ENCODE measurements at regions not wholly inside any gene's neighbourhood (a gene's known extent, or its start where the extent isn't known, plus 50 kb on each side); places are given as distances from the start of the nearest gene placed in this dataset.
"Not testable (repeated sequence)": the region's sequence is repeated elsewhere in the genome, so short reads cannot be mapped to it uniquely, and the experiment has no call there.

DNA sequence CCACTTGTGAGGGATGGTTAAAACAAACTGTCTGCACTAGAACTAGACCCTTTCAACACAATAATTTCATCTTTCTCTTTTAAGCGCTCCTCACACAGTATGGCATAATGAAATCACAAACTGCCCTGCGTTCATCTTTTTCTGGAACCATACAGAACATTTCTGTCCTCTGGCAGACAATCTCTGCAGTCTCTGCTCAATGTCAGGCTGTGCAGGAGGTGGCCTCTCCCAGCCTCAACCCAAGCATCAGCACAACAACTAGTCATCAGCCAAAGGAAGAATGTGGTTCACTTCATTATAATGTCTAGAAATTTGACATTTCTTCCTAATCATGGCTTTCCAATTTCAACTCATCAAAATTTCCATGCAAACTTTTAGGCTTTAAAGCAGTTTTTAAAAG is 125.1 kb upstream of the STARD13 start:
- H3K27me3 ChIP-seq (ENCODE audit: control insufficient read depth in 5 of 5, insufficient read depth in 4 of 5, low read length in 5 of 5), result no peaks in the 10 kb centered on the region
- H3K9me3 ChIP-seq (ENCODE audit: control insufficient read depth in 5 of 5, low read length in 5 of 5), result no peaks in the 10 kb centered on the region
- no peak overlapping the region for H3K27ac ChIP-seq (ENCODE audit: low read depth, low read length)
- H3K4me1 ChIP-seq (ENCODE audit: control insufficient read depth in 5 of 5, insufficient read depth in 5 of 5, low read length in 5 of 5), result peaks cover 0 to 3% (median 0%) of the 10 kb centered on the region in 5 donors
- no peak overlapping the region for H3K9ac ChIP-seq (ENCODE audit: low read length in 5 of 5)
- no peaks in the 10 kb centered on the region for H3K36me3 ChIP-seq (ENCODE audit: control insufficient read depth in 5 of 5, insufficient read depth in 5 of 5, low read length in 5 of 5)
- no peak overlapping the region for H3K4me3 ChIP-seq (ENCODE audit: low read depth in 1 of 5, low read length in 5 of 5)

DNA sequence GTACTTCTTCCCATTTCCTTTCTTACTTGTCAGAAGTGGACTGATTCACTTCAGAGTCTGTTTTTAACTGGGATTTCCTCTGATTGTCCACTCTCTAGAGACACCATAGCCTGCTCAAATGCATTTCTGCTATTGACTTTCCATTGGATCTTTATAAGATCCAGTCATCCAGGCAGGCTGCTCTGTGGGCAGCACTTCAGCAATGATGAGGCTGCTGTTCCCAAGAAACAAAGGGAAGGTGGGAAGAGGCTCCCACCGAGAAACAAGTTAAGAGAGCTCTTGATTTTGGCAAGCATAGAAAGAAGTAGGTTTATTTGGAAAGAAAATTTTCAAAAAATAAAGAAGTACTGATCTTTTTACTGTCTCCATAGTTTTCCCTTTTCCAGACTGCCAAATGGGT is 125.8 kb upstream of the STARD13 start:
- Histone ChIP-seq H3K27me3 (ENCODE audit: control insufficient read depth in 5 of 5, insufficient read depth in 4 of 5, low read length in 5 of 5) (no peaks in the 10 kb centered on the region), H3K9ac (ENCODE audit: low read length in 5 of 5) (no peak overlapping the region), H3K27ac (ENCODE audit: low read depth, low read length) (no peak overlapping the region), H3K4me1 (ENCODE audit: control insufficient read depth in 5 of 5, insufficient read depth in 5 of 5, low read length in 5 of 5) (peaks cover 0 to 3% (median 0%) of the 10 kb centered on the region in 5 donors), H3K4me3 (ENCODE audit: low read depth in 1 of 5, low read length in 5 of 5) (no peak overlapping the region), H3K9me3 (ENCODE audit: control insufficient read depth in 5 of 5, low read length in 5 of 5) (no peaks in the 10 kb centered on the region), H3K36me3 (ENCODE audit: control insufficient read depth in 5 of 5, insufficient read depth in 5 of 5, low read length in 5 of 5) (no peaks in the 10 kb centered on the region)

DNA sequence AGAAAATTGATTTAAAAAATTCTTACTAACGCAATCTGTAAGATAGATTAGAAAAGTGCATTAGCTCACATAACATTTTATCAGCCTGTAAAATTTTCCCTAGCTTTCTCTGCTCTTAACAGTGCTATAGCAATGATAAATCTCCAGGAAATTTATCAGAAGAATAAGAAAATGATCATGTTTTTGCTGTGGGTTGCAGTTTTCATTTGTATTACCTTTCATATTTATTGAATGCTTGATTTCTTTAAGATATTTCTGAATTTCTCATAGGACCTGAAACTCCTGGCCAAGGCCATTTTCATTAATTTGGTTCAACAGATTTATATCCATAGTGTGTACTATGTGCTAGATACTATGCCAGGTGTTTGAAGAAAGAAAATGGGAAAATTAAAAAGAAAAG is 130.3 kb upstream of the STARD13 start:
- H3K9ac ChIP-seq (ENCODE audit: low read length in 5 of 5), result no peak overlapping the region
- no peaks in the 10 kb centered on the region for H3K27me3 ChIP-seq (ENCODE audit: control insufficient read depth in 5 of 5, insufficient read depth in 4 of 5, low read length in 5 of 5)
- H3K27ac ChIP-seq (ENCODE audit: low read depth, low read length), result no peak overlapping the region
- H3K9me3 ChIP-seq (ENCODE audit: control insufficient read depth in 5 of 5, low read length in 5 of 5), result no peaks in the 10 kb centered on the region
- H3K4me1 ChIP-seq (ENCODE audit: control insufficient read depth in 5 of 5, insufficient read depth in 5 of 5, low read length in 5 of 5), result no peaks in the 10 kb centered on the region
- no peaks in the 10 kb centered on the region for H3K36me3 ChIP-seq (ENCODE audit: control insufficient read depth in 5 of 5, insufficient read depth in 5 of 5, low read length in 5 of 5)
- no peak overlapping the region for H3K4me3 ChIP-seq (ENCODE audit: low read depth in 1 of 5, low read length in 5 of 5)

DNA sequence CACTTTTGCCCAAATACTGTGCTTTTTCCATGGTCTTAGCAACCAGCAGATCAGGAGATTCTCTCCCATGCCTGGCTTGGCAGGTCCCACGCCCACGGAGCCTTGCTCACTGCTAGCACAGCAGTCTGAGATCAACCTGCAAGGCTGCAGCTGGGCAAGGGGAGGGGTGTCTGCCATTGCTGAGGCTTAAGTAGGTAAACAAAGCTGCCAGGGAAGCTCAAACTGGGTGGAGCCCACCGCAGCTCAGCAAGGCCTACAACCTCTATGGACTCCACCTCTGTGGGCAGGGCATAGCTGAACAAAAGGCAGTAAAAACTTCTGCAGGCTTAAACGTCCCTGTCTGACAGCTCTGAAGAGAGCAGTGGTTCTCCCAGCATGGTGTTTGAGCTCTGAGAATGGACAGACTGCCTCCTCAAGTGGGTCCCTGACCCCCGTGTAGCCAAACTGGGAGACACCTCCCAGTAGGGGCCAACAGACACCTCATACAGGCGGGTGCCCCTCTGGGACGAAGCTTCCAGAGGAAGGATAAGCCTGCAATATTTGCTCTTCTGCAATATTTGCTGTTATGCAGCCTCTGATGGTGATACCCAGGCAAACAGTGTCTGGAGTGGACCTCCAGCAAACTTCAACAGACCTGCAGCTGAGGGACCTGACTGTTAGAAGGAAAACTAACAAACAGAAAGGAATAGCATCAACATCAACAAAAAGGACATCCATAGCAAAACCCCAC is 132.8 kb upstream of the STARD13 start:
- not testable (repeated sequence) for H3K27me3 ChIP-seq (ENCODE audit: control insufficient read depth in 5 of 5, insufficient read depth in 4 of 5, low read length in 5 of 5)

DNA sequence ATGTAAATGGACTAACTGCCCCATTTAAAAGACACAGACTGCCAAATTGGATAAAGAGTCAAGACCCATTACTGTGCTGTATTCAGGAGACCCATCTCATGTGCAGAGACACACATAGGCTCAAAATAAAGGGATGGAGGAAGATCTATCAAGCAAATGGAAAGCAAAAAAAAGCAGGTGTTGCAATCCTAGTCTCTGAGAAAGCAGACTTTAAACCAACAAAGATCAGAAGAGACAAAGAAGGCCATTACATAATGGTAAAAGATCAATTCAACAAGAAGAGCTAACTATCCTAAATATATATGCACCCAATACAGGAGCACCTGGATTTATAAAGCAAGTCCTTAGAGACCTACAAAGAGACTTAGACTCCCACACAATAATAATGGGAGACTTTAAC is 134.6 kb upstream of the STARD13 start:
- not testable (repeated sequence) for H3K9me3 ChIP-seq (ENCODE audit: control insufficient read depth in 5 of 5, low read length in 5 of 5); H3K36me3 ChIP-seq (ENCODE audit: control insufficient read depth in 5 of 5, insufficient read depth in 5 of 5, low read length in 5 of 5); H3K27ac ChIP-seq (ENCODE audit: low read depth, low read length); H3K4me3 ChIP-seq (ENCODE audit: low read depth in 1 of 5, low read length in 5 of 5); H3K9ac ChIP-seq (ENCODE audit: low read length in 5 of 5); H3K27me3 ChIP-seq (ENCODE audit: control insufficient read depth in 5 of 5, insufficient read depth in 4 of 5, low read length in 5 of 5); H3K4me1 ChIP-seq (ENCODE audit: control insufficient read depth in 5 of 5, insufficient read depth in 5 of 5, low read length in 5 of 5)

More for the DNA sequence above, 132.8 kb upstream of the STARD13 start:
- not testable (repeated sequence) for H3K4me3 ChIP-seq (ENCODE audit: low read depth in 1 of 5, low read length in 5 of 5); H3K9me3 ChIP-seq (ENCODE audit: control insufficient read depth in 5 of 5, low read length in 5 of 5); H3K36me3 ChIP-seq (ENCODE audit: control insufficient read depth in 5 of 5, insufficient read depth in 5 of 5, low read length in 5 of 5); H3K9ac ChIP-seq (ENCODE audit: low read length in 5 of 5); H3K4me1 ChIP-seq (ENCODE audit: control insufficient read depth in 5 of 5, insufficient read depth in 5 of 5, low read length in 5 of 5); H3K27ac ChIP-seq (ENCODE audit: low read depth, low read length)

DNA sequence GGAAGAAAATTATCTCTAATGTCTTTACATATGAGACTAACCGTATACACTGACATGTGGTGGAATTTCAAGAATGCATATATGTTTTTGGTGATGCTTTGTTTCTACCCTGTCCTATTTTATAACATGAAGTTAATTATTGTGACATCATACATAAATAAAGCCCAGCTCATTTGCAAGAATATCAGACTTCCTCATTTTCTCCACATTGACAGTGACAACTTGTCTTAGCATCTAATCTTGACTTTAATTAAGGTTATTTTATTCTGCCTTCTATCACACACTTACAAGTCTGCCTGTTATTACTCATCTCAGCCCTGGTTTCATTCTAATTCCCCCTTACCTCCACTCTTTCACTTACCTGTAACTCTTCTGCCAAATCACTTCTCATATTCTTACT is 140.6 kb upstream of the STARD13 start:
- H3K9me3 ChIP-seq (ENCODE audit: control insufficient read depth in 5 of 5, low read length in 5 of 5), result no peaks in the 10 kb centered on the region
- no peak overlapping the region for H3K4me3 ChIP-seq (ENCODE audit: low read depth in 1 of 5, low read length in 5 of 5)
- no peak overlapping the region for H3K9ac ChIP-seq (ENCODE audit: low read length in 5 of 5)
- no peaks in the 10 kb centered on the region for H3K4me1 ChIP-seq (ENCODE audit: control insufficient read depth in 5 of 5, insufficient read depth in 5 of 5, low read length in 5 of 5)
- no peak overlapping the region for H3K27ac ChIP-seq (ENCODE audit: low read depth, low read length)
- no peaks in the 10 kb centered on the region for H3K27me3 ChIP-seq (ENCODE audit: control insufficient read depth in 5 of 5, insufficient read depth in 4 of 5, low read length in 5 of 5)
- H3K36me3 ChIP-seq (ENCODE audit: control insufficient read depth in 5 of 5, insufficient read depth in 5 of 5, low read length in 5 of 5), result no peaks in the 10 kb centered on the region

DNA sequence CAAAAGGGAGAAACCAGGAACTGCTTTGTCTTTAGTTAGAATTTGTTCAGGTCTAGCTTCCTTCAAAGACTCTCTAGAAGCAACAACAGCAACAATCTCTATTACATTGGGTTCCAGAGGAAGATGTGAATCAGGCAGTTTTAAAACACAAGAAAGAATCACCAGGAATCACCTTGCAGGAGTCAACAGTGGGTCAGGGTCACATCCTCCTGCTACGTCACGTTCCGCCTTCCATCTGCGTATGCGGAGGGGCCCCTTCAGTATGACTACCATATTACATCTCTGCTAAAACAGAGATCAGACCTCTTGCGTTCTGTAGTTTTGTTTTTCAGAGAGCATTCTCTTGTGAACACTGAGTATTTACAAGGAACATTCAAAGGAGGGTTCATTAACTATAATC is 147.8 kb upstream of the STARD13 start:
- H3K36me3 ChIP-seq (ENCODE audit: control insufficient read depth in 5 of 5, insufficient read depth in 5 of 5, low read length in 5 of 5), result peaks cover 0 to 3% (median 0%) of the 10 kb centered on the region in 5 donors
- H3K27me3 ChIP-seq (ENCODE audit: control insufficient read depth in 5 of 5, insufficient read depth in 4 of 5, low read length in 5 of 5), result no peaks in the 10 kb centered on the region
- no peak overlapping the region for H3K9ac ChIP-seq (ENCODE audit: low read length in 5 of 5)
- no peaks in the 10 kb centered on the region for H3K4me1 ChIP-seq (ENCODE audit: control insufficient read depth in 5 of 5, insufficient read depth in 5 of 5, low read length in 5 of 5)
- no peak overlapping the region for H3K4me3 ChIP-seq (ENCODE audit: low read depth in 1 of 5, low read length in 5 of 5)
- no peak overlapping the region for H3K27ac ChIP-seq (ENCODE audit: low read depth, low read length)
- no peaks in the 10 kb centered on the region for H3K9me3 ChIP-seq (ENCODE audit: control insufficient read depth in 5 of 5, low read length in 5 of 5)

DNA sequence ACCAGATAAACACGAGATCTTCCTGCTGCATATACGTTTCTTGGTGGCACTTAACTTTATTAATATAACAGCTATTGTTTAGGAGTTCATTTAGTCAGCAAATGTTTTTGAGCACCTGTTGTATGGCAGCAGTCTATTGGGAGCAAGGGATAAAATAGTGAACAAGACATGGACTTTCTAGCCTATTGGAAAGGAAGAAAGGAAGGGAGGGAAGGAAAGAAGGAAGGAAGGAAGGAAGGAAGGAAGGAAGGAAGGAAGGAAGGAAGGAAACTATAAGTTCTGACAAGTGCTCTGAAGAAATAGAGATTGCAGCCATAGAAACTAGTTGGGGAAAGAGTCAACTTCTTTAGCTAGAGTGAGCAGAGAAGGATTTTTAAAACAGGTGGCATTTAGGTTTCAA is 149.1 kb upstream of the STARD13 start:
- H3K9ac ChIP-seq (ENCODE audit: low read length in 5 of 5), result no peak overlapping the region
- no peak overlapping the region for H3K27ac ChIP-seq (ENCODE audit: low read depth, low read length)
- peaks cover 0 to 3% (median 0%) of the 10 kb centered on the region in 5 donors for H3K36me3 ChIP-seq (ENCODE audit: control insufficient read depth in 5 of 5, insufficient read depth in 5 of 5, low read length in 5 of 5)
- no peaks in the 10 kb centered on the region for H3K27me3 ChIP-seq (ENCODE audit: control insufficient read depth in 5 of 5, insufficient read depth in 4 of 5, low read length in 5 of 5)
- H3K4me1 ChIP-seq (ENCODE audit: control insufficient read depth in 5 of 5, insufficient read depth in 5 of 5, low read length in 5 of 5), result no peaks in the 10 kb centered on the region
- H3K9me3 ChIP-seq (ENCODE audit: control insufficient read depth in 5 of 5, low read length in 5 of 5), result no peaks in the 10 kb centered on the region
- no peak overlapping the region for H3K4me3 ChIP-seq (ENCODE audit: low read depth in 1 of 5, low read length in 5 of 5)

DNA sequence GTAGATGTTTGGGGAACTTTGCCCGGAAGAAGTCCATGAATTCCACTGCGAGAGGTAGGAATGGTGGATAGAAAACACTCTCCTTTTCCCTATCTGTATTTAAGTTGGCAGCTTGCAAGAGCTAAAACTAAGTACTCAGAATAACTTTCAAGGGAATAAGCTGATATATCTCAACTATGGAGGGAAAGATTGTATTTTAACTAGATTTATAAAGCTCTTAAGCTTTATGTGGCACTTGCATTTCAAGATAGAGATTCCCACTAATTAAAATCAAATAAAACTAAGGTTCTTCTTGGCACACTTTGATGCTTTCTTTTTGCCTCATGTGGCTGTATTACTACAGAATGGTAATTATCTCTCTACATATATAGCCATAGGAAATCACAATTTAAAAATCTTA is 149.7 kb upstream of the STARD13 start:
- no peaks in the 10 kb centered on the region for H3K4me1 ChIP-seq (ENCODE audit: control insufficient read depth in 5 of 5, insufficient read depth in 5 of 5, low read length in 5 of 5)
- no peak overlapping the region for H3K4me3 ChIP-seq (ENCODE audit: low read depth in 1 of 5, low read length in 5 of 5)
- peaks cover 0 to 3% (median 0%) of the 10 kb centered on the region in 5 donors for H3K36me3 ChIP-seq (ENCODE audit: control insufficient read depth in 5 of 5, insufficient read depth in 5 of 5, low read length in 5 of 5)

DNA sequence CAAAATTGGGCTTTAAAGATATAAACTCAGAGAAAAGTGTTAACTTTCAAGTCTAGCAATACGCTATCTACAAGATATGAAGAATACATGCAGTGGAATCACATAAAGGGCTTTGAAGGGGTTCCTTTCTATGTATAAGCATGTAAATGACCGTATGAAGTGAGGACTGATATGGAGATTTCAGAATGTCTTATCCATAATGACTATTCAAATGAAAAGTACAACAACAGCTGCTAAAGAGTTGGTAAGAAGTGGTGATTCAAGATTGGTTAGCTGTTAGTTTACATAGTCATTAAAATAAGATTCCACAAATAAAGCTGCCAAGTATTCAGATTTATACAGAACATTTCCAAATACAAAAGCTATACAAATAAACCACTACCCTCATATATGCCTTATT is 153.4 kb upstream of the STARD13 start:
- Histone ChIP-seq H3K4me3 (ENCODE audit: low read depth in 1 of 5, low read length in 5 of 5) (no peak overlapping the region), H3K4me1 (ENCODE audit: control insufficient read depth in 5 of 5, insufficient read depth in 5 of 5, low read length in 5 of 5) (no peaks in the 10 kb centered on the region), H3K27ac (ENCODE audit: low read depth, low read length) (no peak overlapping the region), H3K27me3 (ENCODE audit: control insufficient read depth in 5 of 5, insufficient read depth in 4 of 5, low read length in 5 of 5) (no peaks in the 10 kb centered on the region), H3K9ac (ENCODE audit: low read length in 5 of 5) (no peak overlapping the region), H3K36me3 (ENCODE audit: control insufficient read depth in 5 of 5, insufficient read depth in 5 of 5, low read length in 5 of 5) (peaks cover 0 to 3% (median 0%) of the 10 kb centered on the region in 5 donors), H3K9me3 (ENCODE audit: control insufficient read depth in 5 of 5, low read length in 5 of 5) (no peaks in the 10 kb centered on the region)

More for the DNA sequence above, 149.7 kb upstream of the STARD13 start:
- H3K27me3 ChIP-seq (ENCODE audit: control insufficient read depth in 5 of 5, insufficient read depth in 4 of 5, low read length in 5 of 5), result no peaks in the 10 kb centered on the region
- no peak overlapping the region for H3K27ac ChIP-seq (ENCODE audit: low read depth, low read length)
- H3K9ac ChIP-seq (ENCODE audit: low read length in 5 of 5), result no peak overlapping the region
- H3K9me3 ChIP-seq (ENCODE audit: control insufficient read depth in 5 of 5, low read length in 5 of 5), result no peaks in the 10 kb centered on the region

Measured in subcutaneous abdominal adipose tissue (tissue), 5 donors.